ENCODE measurements at regions not wholly inside any gene's neighbourhood (a gene's known extent, or its start where the extent isn't known, plus 50 kb on each side); places are given as distances from the start of the nearest gene placed in this dataset.

GRCh38 chr2:43032213-43033015 lies 194.0 kb downstream of the ZFP36L2 start:
- DNase-seq (ENCODE audit: low read depth) = no peak

- DNase-seq (ENCODE audit: low read depth) = no peak
Measured at GRCh38 chr2:43031471-43032212, 194.8 kb downstream of the ZFP36L2 start.

- DNase-seq (ENCODE audit: low read depth) = no peak
Measured at GRCh38 chr2:43030551-43031307, 195.7 kb downstream of the ZFP36L2 start.

GRCh38 chr2:43029186-43029585 lies 197.2 kb downstream of the ZFP36L2 start:
- no peak for DNase-seq (ENCODE audit: low read depth)

GRCh38 chr2:43028188-43028587 lies 198.2 kb downstream of the ZFP36L2 start:
- no peak for DNase-seq (ENCODE audit: low read depth)

GRCh38 chr2:43027097-43027873 lies 199.1 kb downstream of the ZFP36L2 start:
- DNase-seq (ENCODE audit: low read depth) = no peak

- DNase-seq (ENCODE audit: low read depth) = no peak
Measured at GRCh38 chr2:43026426-43027096, 199.8 kb downstream of the ZFP36L2 start.

- DNase-seq (ENCODE audit: low read depth) = no peak
Measured at GRCh38 chr2:43025709-43026295, 200.6 kb downstream of the ZFP36L2 start.

- peak; percentile 34 for DNase-seq (ENCODE audit: low read depth)
Measured at GRCh38 chr2:43024515-43025011, 201.8 kb downstream of the ZFP36L2 start.

- no peak for DNase-seq (ENCODE audit: low read depth)
Measured at GRCh38 chr2:43023791-43024514, 202.5 kb downstream of the ZFP36L2 start.

GRCh38 chr2:43022896-43023295 lies 203.5 kb downstream of the ZFP36L2 start:
- DNase-seq (ENCODE audit: low read depth) = no peak

- DNase-seq (ENCODE audit: low read depth) = no peak
Measured at GRCh38 chr2:43021791-43022509, 204.5 kb downstream of the ZFP36L2 start.

- no peak for DNase-seq (ENCODE audit: low read depth)
Measured at GRCh38 chr2:43020990-43021669, 205.3 kb downstream of the ZFP36L2 start.

- no peak for DNase-seq (ENCODE audit: low read depth)
Measured at GRCh38 chr2:43020296-43020695, 206.1 kb downstream of the ZFP36L2 start.

- DNase-seq (ENCODE audit: low read depth) = no peak
Measured at GRCh38 chr2:43019536-43020183, 206.7 kb downstream of the ZFP36L2 start.

GRCh38 chr2:43019025-43019367 lies 207.4 kb downstream of the ZFP36L2 start:
- DNase-seq (ENCODE audit: low read depth) = no peak

- DNase-seq (ENCODE audit: low read depth) = peak; percentile 77
Measured at GRCh38 chr2:43018179-43019024, 208.0 kb downstream of the ZFP36L2 start.

Measured in fibroblast of the conjunctiva (primary cell).